ENCODE measurements at regions not wholly inside any gene's neighbourhood (a gene's known extent, or its start where the extent isn't known, plus 50 kb on each side); places are given as distances from the start of the nearest gene placed in this dataset.

DNA sequence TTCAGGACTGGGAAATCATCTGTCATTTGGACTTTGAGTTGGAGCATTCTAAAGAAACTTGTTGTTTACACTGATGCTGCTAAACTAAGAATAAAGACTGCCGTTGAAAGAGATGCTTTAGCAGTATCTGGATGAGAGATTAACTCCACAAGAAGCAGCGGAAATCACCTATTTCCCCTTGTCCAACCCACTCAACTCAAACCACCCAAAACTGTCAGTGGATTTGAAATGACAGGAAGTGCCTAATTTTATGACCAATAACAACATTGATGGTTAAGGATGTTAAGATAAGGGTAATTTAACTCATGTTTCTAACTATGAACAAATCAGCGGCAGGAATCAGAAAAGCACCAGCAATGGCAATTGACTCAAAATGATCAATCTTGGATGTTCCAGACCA, 110.8 kb upstream of the NR2F2 start:
- Histone ChIP-seq H3K4me1 (ENCODE audit: control insufficient read depth, insufficient read depth, low read length, poor library complexity, severe bottlenecking) (no peaks in the 10 kb centered on the region), H3K4me3 (ENCODE audit: extremely low read depth, insufficient read depth, low read length, poor library complexity, severe bottlenecking) (no peak overlapping the region), H3K36me3 (ENCODE audit: control insufficient read depth, insufficient read depth, low read length) (no peaks in the 10 kb centered on the region), H3K27ac (ENCODE audit: low read depth, low read length, severe bottlenecking) (no peak overlapping the region), H3K9me3 (ENCODE audit: control insufficient read depth, low read length) (peaks cover 5% of the 10 kb centered on the region)
- WGBS, 2 experiments (ENCODE audit: insufficient coverage in 2 of 2) = 100% methylated on average over 1 of the region's 3 CpGs

DNA sequence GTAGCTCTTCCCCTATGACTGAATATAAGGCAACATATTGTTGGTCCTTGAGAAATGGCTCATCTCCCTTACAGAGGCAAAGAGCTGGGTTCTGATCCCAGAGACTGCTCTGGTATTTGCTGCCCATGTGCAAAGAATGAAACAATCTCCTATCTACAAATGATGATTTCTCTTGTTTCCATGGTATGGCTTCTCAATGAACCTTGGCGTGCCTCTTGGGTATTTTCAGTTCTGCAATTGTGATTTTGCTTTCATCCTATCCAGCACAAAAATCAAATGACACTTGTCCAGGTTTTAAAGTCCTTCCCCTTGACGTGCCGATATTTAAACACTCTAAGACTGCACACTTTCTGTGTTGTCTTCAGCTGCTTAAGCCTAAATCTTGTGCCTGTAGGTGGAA, 109.8 kb upstream of the NR2F2 start:
- no peak overlapping the region for H3K27ac ChIP-seq (ENCODE audit: low read depth, low read length, severe bottlenecking)
- WGBS, 2 experiments (ENCODE audit: insufficient coverage in 2 of 2) = 33 to 96% methylated on average over 1 to 3 of the region's 3 CpGs
- no peak overlapping the region for H3K4me3 ChIP-seq (ENCODE audit: extremely low read depth, insufficient read depth, low read length, poor library complexity, severe bottlenecking)
- peaks cover 5% of the 10 kb centered on the region for H3K9me3 ChIP-seq (ENCODE audit: control insufficient read depth, low read length)
- H3K4me1 ChIP-seq (ENCODE audit: control insufficient read depth, insufficient read depth, low read length, poor library complexity, severe bottlenecking) = no peaks in the 10 kb centered on the region
- no peaks in the 10 kb centered on the region for H3K36me3 ChIP-seq (ENCODE audit: control insufficient read depth, insufficient read depth, low read length)

DNA sequence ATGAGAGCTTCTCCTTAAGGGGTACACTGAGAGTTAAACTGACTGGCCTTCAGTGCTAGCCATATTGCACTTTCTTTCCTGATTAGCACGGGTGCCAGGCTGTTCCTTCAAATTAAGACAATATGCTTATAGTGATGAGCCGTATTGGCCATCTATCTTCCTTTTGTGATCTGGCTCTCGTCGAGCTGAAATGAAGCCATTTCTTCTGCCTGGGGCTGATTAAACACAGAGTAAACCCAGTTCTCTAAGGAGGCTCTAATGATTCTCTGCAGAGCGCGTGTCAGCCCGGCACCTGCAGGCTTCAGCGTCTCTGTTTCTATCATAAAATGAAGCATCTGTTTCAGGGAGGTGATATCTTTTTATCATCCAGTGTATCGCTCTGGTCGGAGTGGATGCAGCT, 107.5 kb upstream of the NR2F2 start:
- Histone ChIP-seq H3K4me3 (ENCODE audit: extremely low read depth, insufficient read depth, low read length, poor library complexity, severe bottlenecking) (no peak overlapping the region), H3K36me3 (ENCODE audit: control insufficient read depth, insufficient read depth, low read length) (no peaks in the 10 kb centered on the region), H3K27ac (ENCODE audit: low read depth, low read length, severe bottlenecking) (no peak overlapping the region), H3K9me3 (ENCODE audit: control insufficient read depth, low read length) (no peaks in the 10 kb centered on the region), H3K4me1 (ENCODE audit: control insufficient read depth, insufficient read depth, low read length, poor library complexity, severe bottlenecking) (no peaks in the 10 kb centered on the region)
- WGBS, 2 experiments (ENCODE audit: insufficient coverage in 2 of 2) = 86 to 94% methylated on average over 8 to 10 of the region's 10 CpGs

DNA sequence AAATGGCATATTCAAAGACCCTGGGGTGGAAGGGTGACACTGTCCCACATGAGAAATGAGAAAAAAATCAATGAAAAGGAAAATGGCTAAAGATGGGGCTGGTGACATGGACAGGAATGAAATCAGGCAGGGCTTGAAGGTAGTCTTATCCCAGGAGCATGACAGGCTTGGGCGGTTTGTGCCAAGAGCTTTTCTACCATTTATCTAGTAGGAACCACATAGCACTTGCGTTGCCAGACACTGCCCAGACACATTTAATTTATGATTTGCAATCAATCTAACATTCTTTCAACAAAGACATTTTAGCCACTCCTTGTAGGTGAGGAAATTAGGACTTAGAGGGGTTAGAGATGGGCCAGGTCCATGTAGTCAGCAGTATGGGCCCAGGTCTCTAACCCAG, 106.6 kb upstream of the NR2F2 start:
- H3K9me3 ChIP-seq (ENCODE audit: control insufficient read depth, low read length) = no peaks in the 10 kb centered on the region
- H3K27ac ChIP-seq (ENCODE audit: low read depth, low read length, severe bottlenecking) = no peak overlapping the region
- no peaks in the 10 kb centered on the region for H3K36me3 ChIP-seq (ENCODE audit: control insufficient read depth, insufficient read depth, low read length)
- no peak overlapping the region for H3K4me3 ChIP-seq (ENCODE audit: extremely low read depth, insufficient read depth, low read length, poor library complexity, severe bottlenecking)
- no peaks in the 10 kb centered on the region for H3K4me1 ChIP-seq (ENCODE audit: control insufficient read depth, insufficient read depth, low read length, poor library complexity, severe bottlenecking)
- 88 to 100% methylated on average over 1 of the region's 2 CpGs for WGBS, 2 experiments (ENCODE audit: insufficient coverage in 2 of 2)

DNA sequence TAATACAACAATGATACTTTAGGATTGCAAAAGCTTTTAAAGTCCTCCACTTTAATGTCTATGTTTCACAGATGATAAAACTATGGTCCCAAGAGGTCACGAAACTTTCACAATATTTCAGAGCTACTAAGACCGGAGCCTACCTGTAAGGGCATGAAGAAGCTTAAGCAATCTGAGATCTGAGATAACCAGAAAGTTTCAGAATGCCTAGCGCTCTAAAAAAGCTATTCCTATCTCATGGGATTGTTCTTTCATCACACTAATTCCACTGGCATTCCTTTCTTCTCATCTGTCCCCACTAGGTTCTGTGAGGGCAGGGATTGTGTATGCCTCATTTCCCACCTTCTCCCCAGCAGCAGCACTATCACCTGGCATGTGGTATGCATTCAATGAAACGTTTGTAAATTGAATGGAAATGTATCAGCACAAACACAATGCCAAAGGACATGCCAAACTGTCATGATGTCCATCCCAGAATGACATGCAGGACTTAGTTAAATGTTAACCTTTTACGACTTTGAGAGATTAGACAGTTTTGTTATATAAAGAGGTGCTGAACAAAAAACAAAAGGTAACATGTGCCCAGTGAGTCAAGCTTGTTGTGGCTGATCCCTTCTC, 104.7 kb upstream of the NR2F2 start:
- Histone ChIP-seq H3K9me3 (ENCODE audit: control insufficient read depth, low read length) (no peaks in the 10 kb centered on the region), H3K4me3 (ENCODE audit: extremely low read depth, insufficient read depth, low read length, poor library complexity, severe bottlenecking) (no peak overlapping the region), H3K27ac (ENCODE audit: low read depth, low read length, severe bottlenecking) (no peak overlapping the region), H3K4me1 (ENCODE audit: control insufficient read depth, insufficient read depth, low read length, poor library complexity, severe bottlenecking) (no peaks in the 10 kb centered on the region), H3K36me3 (ENCODE audit: control insufficient read depth, insufficient read depth, low read length) (no peaks in the 10 kb centered on the region)
- 71% methylated on average over 4 of the region's 5 CpGs; no CpG with 5 or more reads in 1 of the 2 experiments for WGBS, 2 experiments (ENCODE audit: insufficient coverage in 2 of 2)

GRCh38 chr15:96230526-96231181, 99.8 kb upstream of the NR2F2 start:
- H3K9me3 ChIP-seq (ENCODE audit: control insufficient read depth, low read length) = no peaks in the 10 kb centered on the region
- no peaks in the 10 kb centered on the region for H3K36me3 ChIP-seq (ENCODE audit: control insufficient read depth, insufficient read depth, low read length)
- H3K4me1 ChIP-seq (ENCODE audit: control insufficient read depth, insufficient read depth, low read length, poor library complexity, severe bottlenecking) = no peaks in the 10 kb centered on the region
- H3K27ac ChIP-seq (ENCODE audit: low read depth, low read length, severe bottlenecking) = no peak overlapping the region
- H3K4me3 ChIP-seq (ENCODE audit: extremely low read depth, insufficient read depth, low read length, poor library complexity, severe bottlenecking) = no peak overlapping the region
- 100% methylated on average over 1 of the region's 3 CpGs; no CpG with 5 or more reads in 1 of the 2 experiments for WGBS, 2 experiments (ENCODE audit: insufficient coverage in 2 of 2)

DNA sequence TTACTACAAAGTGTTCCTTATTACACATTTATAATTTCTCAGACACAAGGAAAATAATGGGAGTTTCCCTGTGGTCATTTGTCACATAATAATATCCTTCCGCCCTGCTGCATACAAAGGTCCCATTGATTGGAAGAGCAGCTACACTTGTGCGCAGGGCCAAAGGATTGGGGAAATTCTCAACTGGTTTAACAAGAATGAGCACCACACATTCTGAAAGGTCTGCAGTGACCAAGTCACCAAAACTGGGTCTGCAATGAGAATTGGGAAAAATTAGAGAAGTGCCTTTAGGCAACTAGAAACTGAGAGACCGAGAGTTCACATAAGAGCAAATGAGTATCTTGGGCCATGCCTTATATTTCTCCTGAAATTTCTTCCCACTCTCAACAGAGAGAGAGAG, 98.2 kb upstream of the NR2F2 start:
- H3K27ac ChIP-seq (ENCODE audit: low read depth, low read length, severe bottlenecking) = no peak overlapping the region
- WGBS, 2 experiments (ENCODE audit: insufficient coverage in 2 of 2) = 100% methylated on average over 1 to 2 of the region's 3 CpGs

GRCh38 chr15:96234109-96234892, 96.2 kb upstream of the NR2F2 start:
- Histone ChIP-seq H3K36me3 (ENCODE audit: control insufficient read depth, insufficient read depth, low read length) (no peaks in the 10 kb centered on the region), H3K9me3 (ENCODE audit: control insufficient read depth, low read length) (no peaks in the 10 kb centered on the region), H3K4me3 (ENCODE audit: extremely low read depth, insufficient read depth, low read length, poor library complexity, severe bottlenecking) (no peak overlapping the region), H3K27ac (ENCODE audit: low read depth, low read length, severe bottlenecking) (no peak overlapping the region), H3K4me1 (ENCODE audit: control insufficient read depth, insufficient read depth, low read length, poor library complexity, severe bottlenecking) (no peaks in the 10 kb centered on the region)
- WGBS, 2 experiments (ENCODE audit: insufficient coverage in 2 of 2) = 89 to 96% methylated on average over 9 to 10 of the region's 12 CpGs

More for the DNA sequence above, 98.2 kb upstream of the NR2F2 start:
- Histone ChIP-seq H3K4me3 (ENCODE audit: extremely low read depth, insufficient read depth, low read length, poor library complexity, severe bottlenecking) (no peak overlapping the region), H3K4me1 (ENCODE audit: control insufficient read depth, insufficient read depth, low read length, poor library complexity, severe bottlenecking) (no peaks in the 10 kb centered on the region), H3K36me3 (ENCODE audit: control insufficient read depth, insufficient read depth, low read length) (no peaks in the 10 kb centered on the region), H3K9me3 (ENCODE audit: control insufficient read depth, low read length) (no peaks in the 10 kb centered on the region)

DNA sequence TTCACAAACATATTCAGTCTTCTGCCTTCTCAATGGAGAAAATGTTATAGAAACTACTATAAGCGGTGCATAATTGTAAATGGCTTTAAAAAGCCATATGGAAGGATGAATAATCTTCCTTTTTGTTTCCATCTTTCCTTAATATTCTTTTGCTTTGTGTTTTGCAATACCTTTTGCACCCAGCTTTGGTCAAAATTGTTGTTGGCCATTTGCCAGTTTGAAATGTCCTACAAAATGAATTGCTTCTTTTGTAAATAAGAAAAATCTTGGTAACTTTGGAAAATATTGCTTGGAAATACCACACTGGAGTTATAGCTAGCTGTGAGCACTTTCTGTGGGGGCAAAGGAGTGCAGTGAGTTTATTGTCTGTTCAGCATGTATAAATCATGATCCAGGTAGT, 93.5 kb upstream of the NR2F2 start:
- WGBS, 2 experiments (ENCODE audit: insufficient coverage in 2 of 2) = no CpG with 5 or more reads among the region's 1 CpG
- Histone ChIP-seq H3K27ac (ENCODE audit: low read depth, low read length, severe bottlenecking) (no peak overlapping the region), H3K9me3 (ENCODE audit: control insufficient read depth, low read length) (no peaks in the 10 kb centered on the region), H3K4me3 (ENCODE audit: extremely low read depth, insufficient read depth, low read length, poor library complexity, severe bottlenecking) (no peak overlapping the region), H3K4me1 (ENCODE audit: control insufficient read depth, insufficient read depth, low read length, poor library complexity, severe bottlenecking) (no peaks in the 10 kb centered on the region), H3K36me3 (ENCODE audit: control insufficient read depth, insufficient read depth, low read length) (no peaks in the 10 kb centered on the region)

DNA sequence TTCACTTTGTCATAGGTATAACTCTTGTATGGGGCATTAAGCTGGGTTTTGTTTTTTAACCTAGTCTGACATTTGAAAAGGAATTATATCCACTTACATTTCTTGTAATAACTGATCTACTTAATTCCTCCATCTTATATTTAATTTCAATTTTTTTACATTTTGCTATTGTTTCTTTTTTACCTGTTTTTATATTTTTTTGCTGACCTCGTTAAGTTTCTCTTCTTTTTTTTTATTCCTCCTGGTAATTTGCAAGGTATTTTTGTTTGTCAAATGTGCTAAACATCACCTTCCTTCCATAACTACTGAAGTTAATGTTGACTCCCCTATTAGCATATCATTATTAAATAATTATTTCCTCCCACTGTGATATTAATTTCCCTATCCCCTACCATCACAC, 87.7 kb upstream of the NR2F2 start:
- Histone ChIP-seq H3K4me1 (ENCODE audit: control insufficient read depth, insufficient read depth, low read length, poor library complexity, severe bottlenecking) (no peaks in the 10 kb centered on the region), H3K4me3 (ENCODE audit: extremely low read depth, insufficient read depth, low read length, poor library complexity, severe bottlenecking) (no peak overlapping the region), H3K36me3 (ENCODE audit: control insufficient read depth, insufficient read depth, low read length) (no peaks in the 10 kb centered on the region), H3K27ac (ENCODE audit: low read depth, low read length, severe bottlenecking) (no peak overlapping the region), H3K9me3 (ENCODE audit: control insufficient read depth, low read length) (no peaks in the 10 kb centered on the region)
- WGBS, 2 experiments (ENCODE audit: insufficient coverage in 2 of 2) = no CpG with 5 or more reads among the region's 1 CpG

DNA sequence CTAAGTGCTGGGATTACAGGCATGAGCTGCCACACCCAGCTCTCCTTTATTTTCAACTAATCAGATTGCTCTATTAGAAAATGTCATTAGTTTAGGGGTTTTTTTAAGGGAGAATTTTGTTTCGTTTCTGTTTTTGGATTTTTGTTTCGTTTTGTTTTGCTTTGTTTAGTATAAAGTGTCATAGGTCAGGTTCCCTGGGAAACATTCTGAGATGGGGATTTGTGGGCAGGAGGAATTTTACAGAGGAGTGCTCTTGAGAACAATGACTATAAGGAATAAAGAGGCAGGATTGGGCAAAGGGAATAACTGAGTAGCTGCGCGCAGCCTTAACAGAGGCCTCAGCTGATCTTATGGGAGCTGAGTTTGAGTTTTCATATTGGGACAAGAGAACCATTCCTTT, 86.8 kb upstream of the NR2F2 start:
- 86 to 91% methylated on average over 4 of the region's 4 CpGs for whole genome bisulfite sequencing, 2 experiments (ENCODE audit: insufficient coverage in 2 of 2)

More for the DNA sequence above, 86.8 kb upstream of the NR2F2 start:
- H3K9me3 ChIP-seq (ENCODE audit: control insufficient read depth, low read length) = no peaks in the 10 kb centered on the region
- H3K4me1 ChIP-seq (ENCODE audit: control insufficient read depth, insufficient read depth, low read length, poor library complexity, severe bottlenecking) = no peaks in the 10 kb centered on the region
- H3K36me3 ChIP-seq (ENCODE audit: control insufficient read depth, insufficient read depth, low read length) = no peaks in the 10 kb centered on the region
- H3K27ac ChIP-seq (ENCODE audit: low read depth, low read length, severe bottlenecking) = no peak overlapping the region
- no peak overlapping the region for H3K4me3 ChIP-seq (ENCODE audit: extremely low read depth, insufficient read depth, low read length, poor library complexity, severe bottlenecking)
